ENCODE measurements at regions not wholly inside any gene's neighbourhood (a gene's known extent, or its start where the extent isn't known, plus 50 kb on each side); places are given as distances from the start of the nearest gene placed in this dataset.

GRCh38 chr6:8556370-8557013 is 121.1 kb upstream of the SLC35B3 start:
- no peak for TF ChIP-seq GATA2 (IDR thresholded peaks at IDR 0.05; ENCODE audit: low read depth, low read length)
- TF ChIP-seq GATA3 (IDR thresholded peaks at IDR 0.05; ENCODE audit: low read depth, low read length), result no peak

Data from SH-SY5Y (cell line).